ENCODE measurements at regions not wholly inside any gene's neighbourhood (a gene's known extent, or its start where the extent isn't known, plus 50 kb on each side); places are given as distances from the start of the nearest gene placed in this dataset.

- no peak for TF ChIP-seq CTCF (conservative IDR thresholded peaks at IDR 0.05; ENCODE audit: low read length)
- no peak for TF ChIP-seq EZH2phosphoT487 (IDR thresholded peaks at IDR 0.05; ENCODE audit: borderline replicate concordance, low read depth, low read length)
Measured at GRCh38 chr15:62316413-62317060, 151.5 kb upstream of the C2CD4B start.
